Activated CD8-positive, alpha-beta T cell treated with anti-CD3 and anti-CD28 coated beads for 36 hours (primary cell): ENCODE measurements at regions not wholly inside any gene's neighbourhood (a gene's known extent, or its start where the extent isn't known, plus 50 kb on each side); places are given as distances from the start of the nearest gene placed in this dataset.

Source experiments
- ATAC-seq: fragments of 200-7000 bp; cut with Tn5 transposase; one replicate; pipeline ENCODE4 v1.10.0; 2021; ENCODE audit warnings: mild to moderate bottlenecking, moderate library complexity
- CTCF ChIA-PET: fragments of 350-600 bp; sonication (Branson Sonifier 250); formaldehyde crosslinking; loops from one replicate; lab custom pipeline; 2021; ENCODE audit warnings: antibody characterized with exemption; lab: Charles Lee
- POLR2A ChIA-PET: fragments of 350-600 bp; sonication (Branson Sonifier 250); formaldehyde crosslinking; loops from one replicate; lab custom pipeline; 2021; ENCODE audit warnings: antibody characterized with exemption; lab: Charles Lee
- DNase-seq: peaks from one replicate; pipeline ENCODE4 v3.0.0-alpha.2; 2020
- H3K27ac Mint-ChIP-seq: one replicate; pipeline ENCODE4 v1.8.0; 2021; ENCODE audit warnings: mild to moderate bottlenecking, mixed read lengths
- H3K27me3 Mint-ChIP-seq: one replicate; pipeline ENCODE4 v1.8.0; 2021; ENCODE audit warnings: mixed read lengths
- H3K36me3 Mint-ChIP-seq: one replicate; pipeline ENCODE4 v1.8.0; 2021; ENCODE audit warnings: low read depth, mixed read lengths
- H3K4me1 Mint-ChIP-seq: one replicate; pipeline ENCODE4 v1.8.0; 2021; ENCODE audit warnings: low read depth, mixed read lengths
- H3K4me3 Mint-ChIP-seq: one replicate; pipeline ENCODE4 v1.8.0; 2021; ENCODE audit warnings: mild to moderate bottlenecking, moderate library complexity, mixed read lengths
- H3K9me3 Mint-ChIP-seq: one replicate; pipeline ENCODE4 v1.8.0; 2021; ENCODE audit warnings: mixed read lengths
- intact Hi-C: fragments of 100-400 bp; cut with micrococcal nuclease; formaldehyde crosslinking; loops from one replicate; pipeline ENCODE4 v1.10.0; 2022
- TF ChIP-seq, protein P1 (sequence below): fragments of 200-600 bp; IDR thresholded peaks from one replicate; pipeline ENCODE4 v1.8.0; 2022; ENCODE audit warnings: antibody characterized with exemption, mild to moderate bottlenecking

- ATAC-seq (no peak), DNase-seq (no peak)
- TF ChIP-seq, protein P1, sequence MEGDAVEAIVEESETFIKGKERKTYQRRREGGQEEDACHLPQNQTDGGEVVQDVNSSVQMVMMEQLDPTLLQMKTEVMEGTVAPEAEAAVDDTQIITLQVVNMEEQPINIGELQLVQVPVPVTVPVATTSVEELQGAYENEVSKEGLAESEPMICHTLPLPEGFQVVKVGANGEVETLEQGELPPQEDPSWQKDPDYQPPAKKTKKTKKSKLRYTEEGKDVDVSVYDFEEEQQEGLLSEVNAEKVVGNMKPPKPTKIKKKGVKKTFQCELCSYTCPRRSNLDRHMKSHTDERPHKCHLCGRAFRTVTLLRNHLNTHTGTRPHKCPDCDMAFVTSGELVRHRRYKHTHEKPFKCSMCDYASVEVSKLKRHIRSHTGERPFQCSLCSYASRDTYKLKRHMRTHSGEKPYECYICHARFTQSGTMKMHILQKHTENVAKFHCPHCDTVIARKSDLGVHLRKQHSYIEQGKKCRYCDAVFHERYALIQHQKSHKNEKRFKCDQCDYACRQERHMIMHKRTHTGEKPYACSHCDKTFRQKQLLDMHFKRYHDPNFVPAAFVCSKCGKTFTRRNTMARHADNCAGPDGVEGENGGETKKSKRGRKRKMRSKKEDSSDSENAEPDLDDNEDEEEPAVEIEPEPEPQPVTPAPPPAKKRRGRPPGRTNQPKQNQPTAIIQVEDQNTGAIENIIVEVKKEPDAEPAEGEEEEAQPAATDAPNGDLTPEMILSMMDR = no peak
- Mint-ChIP-seq H3K27me3 (no peaks in the 10 kb centered on the region), H3K36me3 (no peaks in the 10 kb centered on the region), H3K9me3 (no peaks in the 10 kb centered on the region), H3K27ac (no peak overlapping the region), H3K4me1 (no peaks in the 10 kb centered on the region), H3K4me3 (no peak overlapping the region)
- intact Hi-C loops = no loop called here
- ChIA-PET POLR2A (no interaction called here), CTCF (no interaction called here)
Observed at GRCh38 chr10:128563387-128563786, 437.2 kb upstream of the MKI67 start.

DNA sequence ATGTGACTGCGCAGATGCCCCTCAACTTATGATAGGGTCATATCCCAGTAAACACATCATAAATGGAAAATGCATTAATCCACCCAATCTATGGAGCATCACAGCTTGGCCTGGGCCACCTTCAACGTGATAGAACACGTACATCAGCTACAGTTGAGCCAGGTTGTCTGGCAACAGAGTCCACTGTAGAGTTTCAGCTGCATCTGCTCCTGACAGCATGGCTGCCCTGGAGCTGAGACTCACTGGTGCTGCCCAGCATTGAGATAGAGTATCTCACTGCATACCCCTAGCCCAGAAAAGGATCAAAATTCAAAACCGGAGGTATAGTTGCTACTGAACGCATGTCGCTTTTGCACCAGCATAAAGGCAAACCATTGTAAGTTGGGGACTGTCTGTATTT lies 437.7 kb upstream of the MKI67 start:
- DNase-seq = no peak
- H3K36me3 Mint-ChIP-seq = no peaks in the 10 kb centered on the region
- no peak for ATAC-seq
- CTCF ChIA-PET = no interaction called here
- H3K9me3 Mint-ChIP-seq = no peaks in the 10 kb centered on the region
- POLR2A ChIA-PET = no interaction called here
- TF ChIP-seq, protein P1 = no peak
- H3K4me1 Mint-ChIP-seq = no peaks in the 10 kb centered on the region
- H3K27me3 Mint-ChIP-seq = no peaks in the 10 kb centered on the region
- intact Hi-C loops = no loop called here
- no peak overlapping the region for H3K4me3 Mint-ChIP-seq
- H3K27ac Mint-ChIP-seq = no peak overlapping the region

- no peak for DNase-seq
- no peaks in the 10 kb centered on the region for H3K4me1 Mint-ChIP-seq
- no peak overlapping the region for H3K27ac Mint-ChIP-seq
- no peak overlapping the region for H3K4me3 Mint-ChIP-seq
- TF ChIP-seq, protein P1 = no peak
- ChIA-PET CTCF (no interaction called here), POLR2A (no interaction called here)
- H3K27me3 Mint-ChIP-seq = no peaks in the 10 kb centered on the region
- intact Hi-C loops = no loop called here
- H3K9me3 Mint-ChIP-seq = no peaks in the 10 kb centered on the region
- ATAC-seq = no peak
- H3K36me3 Mint-ChIP-seq = no peaks in the 10 kb centered on the region
Observed at GRCh38 chr10:128566361-128566968, 440.2 kb upstream of the MKI67 start.

DNA sequence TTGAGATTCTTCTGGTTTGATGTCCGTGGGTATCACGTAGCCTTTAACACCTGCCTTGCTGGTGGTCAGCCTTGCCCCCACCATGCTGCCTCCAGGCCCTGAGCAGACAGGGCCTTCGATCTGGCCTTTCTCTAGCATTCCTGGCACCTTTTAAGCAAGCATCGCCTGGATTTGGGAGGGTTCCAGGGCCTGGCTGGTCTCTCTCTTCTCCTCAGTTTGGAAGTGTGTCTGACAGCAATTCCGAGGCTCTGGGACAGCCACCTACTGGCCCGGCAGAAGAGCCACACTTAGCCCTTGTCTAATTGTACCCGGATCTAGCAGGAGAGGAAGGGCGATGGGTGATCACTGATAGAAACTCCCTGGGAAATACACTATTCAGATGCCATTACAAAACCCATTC lies 441.3 kb upstream of the MKI67 start:
- Mint-ChIP-seq H3K9me3 (no peaks in the 10 kb centered on the region), H3K4me3 (no peak overlapping the region), H3K27ac (no peak overlapping the region), H3K36me3 (no peaks in the 10 kb centered on the region), H3K27me3 (no peaks in the 10 kb centered on the region), H3K4me1 (no peaks in the 10 kb centered on the region)
- DNase-seq = no peak
- intact Hi-C loops = no loop called here
- CTCF ChIA-PET = no interaction called here
- ATAC-seq = no peak
- TF ChIP-seq, protein P1 = no peak
- POLR2A ChIA-PET = no interaction called here

GRCh38 chr10:128568041-128568440 lies 441.8 kb upstream of the MKI67 start:
- H3K27ac Mint-ChIP-seq = no peak overlapping the region
- intact Hi-C loops = no loop called here
- H3K9me3 Mint-ChIP-seq = no peaks in the 10 kb centered on the region
- ChIA-PET POLR2A (no interaction called here), CTCF (no interaction called here)
- H3K4me3 Mint-ChIP-seq = no peak overlapping the region
- ATAC-seq (no peak), DNase-seq (no peak)
- no peaks in the 10 kb centered on the region for H3K4me1 Mint-ChIP-seq
- H3K36me3 Mint-ChIP-seq = no peaks in the 10 kb centered on the region
- no peaks in the 10 kb centered on the region for H3K27me3 Mint-ChIP-seq
- TF ChIP-seq, protein P1 = no peak
